HCT116 (cell line): ENCODE measurements at regions not wholly inside any gene's neighbourhood (a gene's known extent, or its start where the extent isn't known, plus 50 kb on each side); places are given as distances from the start of the nearest gene placed in this dataset.

Source experiments
- ATAC-seq: fragments of 200-7000 bp; cut with Tn5 transposase; 2 replicates; pipeline ENCODE4 v1.9.1; 2020; ENCODE audit warnings: mild to moderate bottlenecking, moderate library complexity
- BruUV-seq: library from RNA; stranded (reverse); fragments of 400-500 nt; replicated peaks from 2 replicates; lab custom pipeline; 2021; lab: Mats Ljungman, UMichigan
- CTCF ChIA-PET: fragments of 300-600 bp; sonication (Branson Sonifier 250); formaldehyde crosslinking; loops from one replicate; lab custom pipeline; 2021; ENCODE audit warnings: antibody characterized with exemption; lab: Charles Lee
- POLR2A ChIA-PET: fragments of 300-600, 350-600 bp; sonication (Branson Sonifier 250); formaldehyde crosslinking; loops from one replicate; lab custom pipeline; 2021; ENCODE audit warnings: antibody characterized with exemption; lab: Charles Lee
- RAD21 ChIA-PET, 2 experiments: fragments of 300-600 bp; sonication (Branson Sonifier 250); formaldehyde crosslinking; loops; one replicate each; lab custom pipeline; 2023; ENCODE audit warnings: low total read pairs in 2 of 2; ENCODE audit not compliant: uncharacterized antibody in 2 of 2, unreplicated experiment in 2 of 2, low non-redundant PET in 1 of 2; lab: Charles Lee
- DNase-seq: peaks from one replicate; pipeline ENCODE4 v3.0.0-alpha.2; 2010; ENCODE audit warnings: low read depth, low spot score
- H2AFZ ChIP-seq: fragments of 200-600 bp; shearing (Covaris generic), sonication (generic); 2 replicates; pipeline ENCODE4 v1.6.1; 2017; ENCODE audit warnings: low read depth, mixed run types, mixed read lengths, antibody characterized with exemption, low read length; ENCODE audit not compliant: poor library complexity, severe bottlenecking
- H3K27ac ChIP-seq: 2 replicates; pipeline ENCODE4 v1.5.1; 2012; ENCODE audit warnings: low read depth, low read length
- H3K27me3 ChIP-seq: fragments of 200-600 bp; sonication (generic); 2 replicates; pipeline ENCODE4 v1.6.1; 2016; ENCODE audit warnings: mixed run types, low read length, mixed read lengths; ENCODE audit not compliant: insufficient read depth
- H3K36me3 ChIP-seq, 2 experiments: fragments of 200-500 bp in 1 of 2; fragments of 200-600 bp in 1 of 2; sonication (Bioruptor generic) in 1 of 2; sonication (generic) in 1 of 2; 2 replicates each; pipeline versions ENCODE4 v1.5.1 to v1.6.1; 2014 to 2016; ENCODE audit warnings: low read length in 2 of 2, inconsistent platforms in 1 of 2, mixed read lengths in 1 of 2, mixed run types in 1 of 2; ENCODE audit not compliant: insufficient read depth in 2 of 2, control insufficient read depth in 1 of 2
- H3K4me1 ChIP-seq, 2 experiments: fragments of 200-600 bp in 1 of 2; sonication (generic) in 1 of 2; 2 replicates each; pipeline versions ENCODE4 v1.5.1 to v1.6.1; 2012 to 2017; ENCODE audit warnings: low read length in 2 of 2, inconsistent platforms in 1 of 2, mild to moderate bottlenecking in 1 of 2, mixed read lengths in 1 of 2, mixed run types in 1 of 2, moderate library complexity in 1 of 2; ENCODE audit not compliant: insufficient read depth in 2 of 2, control insufficient read depth in 1 of 2
- H3K4me2 ChIP-seq: fragments of 200-600 bp; sonication (generic); 2 replicates; pipeline ENCODE4 v1.6.1; 2017; ENCODE audit warnings: mixed run types, low read length, mixed read lengths
- H3K4me3 ChIP-seq, 2 experiments: fragments of 200-600 bp in 1 of 2; sonication (generic) in 1 of 2; replicated peaks in 1 of 2; 2 replicates each; pipeline ENCODE4 v1.5.1; 2011 to 2016; ENCODE audit warnings: low read length in 2 of 2, control low read depth in 1 of 2, low read depth in 1 of 2, mild to moderate bottlenecking in 1 of 2, mixed read lengths in 1 of 2, mixed run types in 1 of 2
- H3K79me2 ChIP-seq: fragments of 200-600 bp; sonication (generic); 2 replicates; pipeline ENCODE4 v1.6.1; 2017; ENCODE audit warnings: mild to moderate bottlenecking, mixed run types, low read length, moderate library complexity, mixed read lengths; ENCODE audit not compliant: insufficient read depth
- H3K9ac ChIP-seq: fragments of 200-600 bp; sonication (generic); 2 replicates; pipeline ENCODE4 v1.6.1; 2016; ENCODE audit warnings: low read length, mixed read lengths
- H3K9me2 ChIP-seq: fragments of 200-600 bp; sonication (generic), shearing (Covaris generic); 2 replicates; pipeline ENCODE4 v1.6.1; 2017; ENCODE audit warnings: mixed run types, mild to moderate bottlenecking, moderate library complexity; ENCODE audit not compliant: insufficient read depth
- H3K9me3 ChIP-seq, 2 experiments: fragments of 200-500 bp in 1 of 2; fragments of 200-600 bp in 1 of 2; sonication (Bioruptor generic) in 1 of 2; sonication (generic) in 1 of 2; 2 replicates each; pipeline ENCODE4 v1.6.1; 2014 to 2017; ENCODE audit warnings: low read length in 2 of 2, mixed read lengths in 2 of 2, inconsistent platforms in 1 of 2, low read depth in 1 of 2, mild to moderate bottlenecking in 1 of 2, mixed run types in 1 of 2, moderate library complexity in 1 of 2; ENCODE audit not compliant: control insufficient read depth in 1 of 2, insufficient read depth in 1 of 2
- H4K20me1 ChIP-seq: fragments of 200-600 bp; sonication (generic), shearing (Covaris generic); 2 replicates; pipeline ENCODE4 v1.6.1; 2017; ENCODE audit warnings: mixed run types, mild to moderate bottlenecking, moderate library complexity; ENCODE audit not compliant: insufficient read depth
- ATF3 ChIP-seq: IDR thresholded peaks from 2 replicates; pipeline ENCODE4 v1.6.1; 2012
- CEBPB ChIP-seq: IDR thresholded peaks from 2 replicates; pipeline ENCODE4 v1.6.1; 2012; ENCODE audit warnings: low read depth
- EZH2 ChIP-seq: fragments of 200-600 bp; sonication (generic); IDR thresholded peaks from 2 replicates; pipeline ENCODE4 v1.6.1; 2017; ENCODE audit warnings: antibody characterized with exemption, mixed run types
- EZH2phosphoT487 ChIP-seq: fragments of 200-600 bp; IDR thresholded peaks from 2 replicates; pipeline ENCODE4 v1.6.1; 2018; ENCODE audit warnings: antibody characterized with exemption, borderline replicate concordance
- JUND ChIP-seq: IDR thresholded peaks from 2 replicates; pipeline ENCODE4 v1.6.1; 2012
- MAX ChIP-seq: IDR thresholded peaks from 2 replicates; pipeline ENCODE4 v1.6.1; 2012
- POLR2AphosphoS5 ChIP-seq: IDR thresholded peaks from 2 replicates; pipeline ENCODE4 v1.6.1; 2011; ENCODE audit warnings: mild to moderate bottlenecking, low read depth, low read length, moderate library complexity
- SIN3A ChIP-seq: IDR thresholded peaks from 2 replicates; pipeline ENCODE4 v1.6.1; 2012; ENCODE audit warnings: low read depth
- SRF ChIP-seq: IDR thresholded peaks from 2 replicates; pipeline ENCODE4 v1.6.1; 2012; ENCODE audit warnings: low read depth
- YY1 ChIP-seq: IDR thresholded peaks from 2 replicates; pipeline ENCODE4 v1.6.1; 2011; ENCODE audit warnings: low read length, low read depth, moderate library complexity, mild to moderate bottlenecking; ENCODE audit not compliant: insufficient replicate concordance; ENCODE audit errors: extremely low read depth
- ZFX ChIP-seq: fragments of 450-650 bp; IDR thresholded peaks from 2 replicates; pipeline ENCODE4 v1.6.1; 2017
- ZNF274 ChIP-seq: fragments of 200-500 bp; sonication (Bioruptor generic); IDR thresholded peaks from 2 replicates; pipeline ENCODE4 v1.6.1; 2014; ENCODE audit warnings: mild to moderate bottlenecking, low read depth, low read length, inconsistent platforms
- intact Hi-C: fragments of 100-400 bp; cut with micrococcal nuclease; formaldehyde crosslinking; loops from 2 replicates; pipeline ENCODE4 v1.10.0; 2022

- ChIA-PET POLR2A (no interaction called here), CTCF (no interaction called here)
- BruUV-seq: no TSS peak
Observed at GRCh38 chr6:25060522-25060921, 124.8 kb upstream of the RIPOR2 start.

GRCh38 chr6:25061289-25061936 lies 125.7 kb upstream of the RIPOR2 start:
- CTCF ChIA-PET: no interaction called here
- no peak for DNase-seq

More at GRCh38 chr6:25060522-25060921, 124.8 kb upstream of the RIPOR2 start:
- H3K27ac ChIP-seq: no peak overlapping the region
- H3K9ac ChIP-seq: no peak overlapping the region
- no peaks in the 10 kb centered on the region for H3K4me1 ChIP-seq
- no peak overlapping the region for H3K4me3 ChIP-seq
- intact Hi-C loops: no loop called here
- no peak overlapping the region for H2AFZ ChIP-seq
- TF ChIP-seq MAX (no peak), ZNF274 (no peak), SIN3A (no peak), SRF (no peak), EZH2phosphoT487 (no peak), JUND (no peak), ZFX (no peak), YY1 (no peak), ATF3 (no peak), EZH2 (no peak), CEBPB (no peak), POLR2AphosphoS5 (no peak)
- RAD21 ChIA-PET: no interaction called here
- H3K9me2 ChIP-seq: no peaks in the 10 kb centered on the region
- H3K9me3 ChIP-seq: no peaks in the 10 kb centered on the region
- no peaks in the 10 kb centered on the region for H3K36me3 ChIP-seq
- ATAC-seq (no peak), DNase-seq (no peak)
- no peaks in the 10 kb centered on the region for H3K79me2 ChIP-seq
- H4K20me1 ChIP-seq: no peaks in the 10 kb centered on the region
- H3K4me2 ChIP-seq: no peak overlapping the region
- H3K27me3 ChIP-seq: no peaks in the 10 kb centered on the region

More at GRCh38 chr6:25061289-25061936, 125.7 kb upstream of the RIPOR2 start:
- Histone ChIP-seq H4K20me1 (no peaks in the 10 kb centered on the region), H3K27ac (no peak overlapping the region)
- TF ChIP-seq EZH2phosphoT487: no peak
- TF ChIP-seq ZNF274: no peak
- TF ChIP-seq SIN3A: no peak
- TF ChIP-seq, all 23 proteins: peak for 0
- H3K4me2 ChIP-seq: no peak overlapping the region
- ATAC-seq: no peak
- H2AFZ ChIP-seq: no peak overlapping the region
- no peaks in the 10 kb centered on the region for H3K27me3 ChIP-seq
- BruUV-seq: no TSS peak
- ChIA-PET RAD21 (no interaction called here), POLR2A (no interaction called here)
- no peak overlapping the region for H3K9ac ChIP-seq
- no peaks in the 10 kb centered on the region for H3K36me3 ChIP-seq
- no peaks in the 10 kb centered on the region for H3K79me2 ChIP-seq
- H3K9me3 ChIP-seq: no peaks in the 10 kb centered on the region
- H3K4me1 ChIP-seq: no peaks in the 10 kb centered on the region
- no peaks in the 10 kb centered on the region for H3K9me2 ChIP-seq
- H3K4me3 ChIP-seq: no peak overlapping the region
- intact Hi-C loops: no loop called here
